22Rv1 (cell line): ENCODE measurements at regions not wholly inside any gene's neighbourhood (a gene's known extent, or its start where the extent isn't known, plus 50 kb on each side); places are given as distances from the start of the nearest gene placed in this dataset.

Experiments
- CTCF ChIP-seq: fragments of 450-650 bp; IDR thresholded peaks from 2 replicates; pipeline ENCODE4 v1.5.1; 2017; ENCODE audit warnings: mild to moderate bottlenecking
- ZFX ChIP-seq: fragments of 450-650 bp; IDR thresholded peaks from 2 replicates; pipeline ENCODE4 v1.6.1; 2017; ENCODE audit warnings: antibody characterized with exemption, borderline replicate concordance

GRCh38 chr11:128204898-128205297 is 382.5 kb downstream of the ETS1 start:
- TF ChIP-seq CTCF, result no peak
- TF ChIP-seq ZFX, result no peak
